ENCODE measurements at regions not wholly inside any gene's neighbourhood (a gene's known extent, or its start where the extent isn't known, plus 50 kb on each side); places are given as distances from the start of the nearest gene placed in this dataset.

- DNase-seq: no peak
These were observed 61.1 kb upstream of the ZMIZ1 start for GRCh38 chr10:79007421-79008319.

- no peak for DNase-seq
These were observed 59.6 kb upstream of the ZMIZ1 start for GRCh38 chr10:79009145-79009544.

- DNase-seq: no peak
These were observed 56.2 kb upstream of the ZMIZ1 start for GRCh38 chr10:79012567-79012966.

GRCh38 chr10:79013406-79013987 is 55.3 kb upstream of the ZMIZ1 start:
- no peak for DNase-seq

- no peak for DNase-seq
These were observed 54.0 kb upstream of the ZMIZ1 start for GRCh38 chr10:79014796-79015195.

- no peak for DNase-seq
These were observed 50.8 kb upstream of the ZMIZ1 start for GRCh38 chr10:79017882-79018520.

- no peak for DNase-seq
These were observed 50.2 kb upstream of the ZMIZ1 start for GRCh38 chr10:79018521-79019011.
